HEK293 (cell line): ENCODE measurements at regions not wholly inside any gene's neighbourhood (a gene's known extent, or its start where the extent isn't known, plus 50 kb on each side); places are given as distances from the start of the nearest gene placed in this dataset.

Experiments
- CTCF ChIA-PET: fragments of 350-600 bp; formaldehyde crosslinking; extraction: SDS; loops from one replicate; lab custom pipeline; 2021; ENCODE audit warnings: antibody characterized with exemption; lab: Yijun Ruan, JAX
- POLR2A ChIA-PET: fragments of 300-600 bp; formaldehyde crosslinking; extraction: SDS; loops from one replicate; lab custom pipeline; 2020; ENCODE audit warnings: antibody characterized with exemption, inconsistent platforms; lab: Yijun Ruan, JAX
- H3K27ac ChIP-seq: fragments of 200-500 bp; sonication (Bioruptor generic); 2 replicates; pipeline ENCODE4 v1.5.1; 2014; ENCODE audit warnings: low read depth, low read length, control low read depth, inconsistent platforms; ENCODE audit errors: extremely low read depth
- H3K36me3 ChIP-seq, 2 experiments: fragments of 200-500 bp in 1 of 2; sonication (Bioruptor generic) in 1 of 2; 1 replicate in 1 of 2; 2 replicates in 1 of 2; pipeline ENCODE4 v1.5.1; 2014 to 2017; ENCODE audit warnings: inconsistent platforms in 2 of 2, low read length in 2 of 2; ENCODE audit not compliant: control insufficient read depth in 2 of 2, insufficient read depth in 1 of 2
- H3K4me1 ChIP-seq: fragments of 200-500 bp; sonication (Bioruptor generic); 2 replicates; pipeline ENCODE4 v1.5.1; 2014; ENCODE audit warnings: mild to moderate bottlenecking, low read length, inconsistent platforms; ENCODE audit not compliant: control insufficient read depth, insufficient read depth
- H3K4me3 ChIP-seq: 2 replicates; pipeline ENCODE4 v1.5.1; 2011; ENCODE audit warnings: low read depth, mild to moderate bottlenecking, control low read depth, low read length, moderate library complexity
- H3K9me3 ChIP-seq: fragments of 200-500 bp; sonication (Bioruptor generic); 2 replicates; pipeline ENCODE4 v1.5.1; 2014; ENCODE audit warnings: low read depth, low read length, inconsistent platforms; ENCODE audit not compliant: control insufficient read depth, insufficient read depth
- GLIS1 ChIP-seq: fragments of 450-650 bp; formaldehyde crosslinking; IDR thresholded peaks from 2 replicates; pipeline ENCODE4 v1.5.1; 2016; ENCODE audit warnings: missing biosample characterization, missing genetic modification characterization
- HOXC10 ChIP-seq: sonication (generic); formaldehyde crosslinking; IDR thresholded peaks from 2 replicates; pipeline ENCODE4 v1.8.1; 2023; ENCODE audit warnings: mild to moderate bottlenecking, missing genetic modification reagents
- INSM2 ChIP-seq: fragments of 450-650 bp; formaldehyde crosslinking; IDR thresholded peaks from 2 replicates; pipeline ENCODE4 v1.5.1; 2016; ENCODE audit warnings: missing biosample characterization, missing genetic modification characterization
- KLF16 ChIP-seq: fragments of 450-650 bp; formaldehyde crosslinking; IDR thresholded peaks from 2 replicates; pipeline ENCODE4 v1.5.1; 2017; ENCODE audit warnings: missing biosample characterization, missing genetic modification characterization
- KLF9 ChIP-seq: fragments of 450-650 bp; formaldehyde crosslinking; IDR thresholded peaks from 2 replicates; pipeline ENCODE4 v1.5.1; 2016; ENCODE audit warnings: missing biosample characterization, missing genetic modification characterization, low read depth
- PRDM4 ChIP-seq: fragments of 450-650 bp; formaldehyde crosslinking; IDR thresholded peaks from 2 replicates; pipeline ENCODE4 v1.5.1; 2017; ENCODE audit warnings: missing biosample characterization, missing genetic modification characterization
- SP7 ChIP-seq: fragments of 450-650 bp; formaldehyde crosslinking; IDR thresholded peaks from 2 replicates; pipeline ENCODE4 v1.5.1; 2016; ENCODE audit warnings: missing biosample characterization, missing genetic modification characterization
- WT1 ChIP-seq: fragments of 450-650 bp; formaldehyde crosslinking; IDR thresholded peaks from 2 replicates; pipeline ENCODE4 v1.5.1; 2016; ENCODE audit warnings: missing biosample characterization, missing genetic modification characterization
- ZBTB20 ChIP-seq: fragments of 450-650 bp; formaldehyde crosslinking; IDR thresholded peaks from 2 replicates; pipeline ENCODE4 v1.5.1; 2016; ENCODE audit warnings: missing biosample characterization, missing genetic modification characterization
- ZBTB48 ChIP-seq: fragments of 450-650 bp; formaldehyde crosslinking; IDR thresholded peaks from 2 replicates; pipeline ENCODE4 v1.5.1; 2016; ENCODE audit warnings: missing biosample characterization, missing genetic modification characterization
- ZFP3 ChIP-seq: fragments of 450-650 bp; formaldehyde crosslinking; IDR thresholded peaks from 2 replicates; pipeline ENCODE4 v1.5.1; 2016; ENCODE audit warnings: low read depth, missing biosample characterization, missing genetic modification characterization
- ZFP37 ChIP-seq: fragments of 450-650 bp; formaldehyde crosslinking; IDR thresholded peaks from 2 replicates; pipeline ENCODE4 v1.5.1; 2016; ENCODE audit warnings: missing biosample characterization, missing genetic modification characterization
- ZIC2 ChIP-seq: fragments of 450-650 bp; formaldehyde crosslinking; IDR thresholded peaks from 2 replicates; pipeline ENCODE4 v1.5.1; 2016; ENCODE audit warnings: missing biosample characterization, missing genetic modification characterization
- ZNF10 ChIP-seq: fragments of 450-650 bp; formaldehyde crosslinking; IDR thresholded peaks from 2 replicates; pipeline ENCODE4 v1.5.1; 2017; ENCODE audit warnings: missing biosample characterization, missing genetic modification characterization
- ZNF16 ChIP-seq: fragments of 450-650 bp; formaldehyde crosslinking; IDR thresholded peaks from 2 replicates; pipeline ENCODE4 v1.5.1; 2016; ENCODE audit warnings: low read depth, missing biosample characterization, missing genetic modification characterization
- ZNF23 ChIP-seq: fragments of 450-650 bp; formaldehyde crosslinking; IDR thresholded peaks from 2 replicates; pipeline ENCODE4 v1.5.1; 2016; ENCODE audit warnings: missing biosample characterization, missing genetic modification characterization, borderline replicate concordance
- ZNF266 ChIP-seq: fragments of 450-650 bp; formaldehyde crosslinking; IDR thresholded peaks from 2 replicates; pipeline ENCODE4 v1.5.1; 2016; ENCODE audit warnings: missing biosample characterization, missing genetic modification characterization, low read depth
- ZNF324 ChIP-seq: fragments of 450-650 bp; formaldehyde crosslinking; IDR thresholded peaks from 2 replicates; pipeline ENCODE4 v1.5.1; 2016; ENCODE audit warnings: missing biosample characterization, missing genetic modification characterization
- ZNF366 ChIP-seq: fragments of 450-650 bp; formaldehyde crosslinking; conservative IDR thresholded peaks from 2 replicates; pipeline ENCODE4 v1.5.1; 2016; ENCODE audit warnings: missing biosample characterization, missing genetic modification characterization
- ZNF37A ChIP-seq: fragments of 450-650 bp; IDR thresholded peaks from 2 replicates; pipeline ENCODE4 v1.5.1; 2018; ENCODE audit warnings: missing biosample characterization, missing genetic modification characterization
- ZNF433 ChIP-seq: fragments of 450-650 bp; formaldehyde crosslinking; IDR thresholded peaks from 2 replicates; pipeline ENCODE4 v1.5.1; 2016; ENCODE audit warnings: missing biosample characterization, missing genetic modification characterization, low read depth
- ZNF473 ChIP-seq: fragments of 450-650 bp; formaldehyde crosslinking; IDR thresholded peaks from 2 replicates; pipeline ENCODE4 v1.5.1; 2017; ENCODE audit warnings: missing biosample characterization, missing genetic modification characterization
- ZNF510 ChIP-seq: fragments of 450-650 bp; formaldehyde crosslinking; IDR thresholded peaks from 2 replicates; pipeline ENCODE4 v1.5.1; 2018; ENCODE audit warnings: mild to moderate bottlenecking, missing genetic modification characterization, missing biosample characterization; ENCODE audit not compliant: insufficient replicate concordance
- ZNF558 ChIP-seq: fragments of 450-650 bp; formaldehyde crosslinking; IDR thresholded peaks from 2 replicates; pipeline ENCODE4 v1.5.1; 2016; ENCODE audit warnings: missing biosample characterization, missing genetic modification characterization
- ZNF600 ChIP-seq: fragments of 450-650 bp; formaldehyde crosslinking; IDR thresholded peaks from 2 replicates; pipeline ENCODE4 v1.5.1; 2016; ENCODE audit warnings: missing biosample characterization, missing genetic modification characterization
- ZNF629 ChIP-seq: fragments of 450-650 bp; formaldehyde crosslinking; IDR thresholded peaks from 2 replicates; pipeline ENCODE4 v1.5.1; 2017; ENCODE audit warnings: missing biosample characterization, missing genetic modification characterization
- ZNF670 ChIP-seq: fragments of 450-650 bp; formaldehyde crosslinking; IDR thresholded peaks from 2 replicates; pipeline ENCODE4 v1.5.1; 2016; ENCODE audit warnings: missing biosample characterization, missing genetic modification characterization, low read depth
- ZNF677 ChIP-seq: fragments of 450-650 bp; IDR thresholded peaks from 2 replicates; pipeline ENCODE4 v1.5.0; 2018; ENCODE audit warnings: missing biosample characterization, mild to moderate bottlenecking, missing genetic modification characterization, moderate library complexity
- ZNF76 ChIP-seq: fragments of 450-650 bp; formaldehyde crosslinking; IDR thresholded peaks from 2 replicates; pipeline ENCODE4; 2016; ENCODE audit warnings: low read depth, missing biosample characterization, missing genetic modification characterization, borderline replicate concordance
- ZNF830 ChIP-seq: fragments of 450-650 bp; IDR thresholded peaks from 2 replicates; pipeline ENCODE4 v1.5.0; 2018; ENCODE audit warnings: missing biosample characterization, missing genetic modification characterization, low read depth, mild to moderate bottlenecking, moderate library complexity
- ZXDB ChIP-seq: fragments of 450-650 bp; formaldehyde crosslinking; IDR thresholded peaks from 2 replicates; pipeline ENCODE4 v1.5.1; 2016; ENCODE audit warnings: missing biosample characterization, missing genetic modification characterization
- TF ChIP-seq, protein P1 (sequence below): fragments of 450-650 bp; formaldehyde crosslinking; IDR thresholded peaks from 2 replicates; pipeline ENCODE4 v1.5.1; 2016; ENCODE audit warnings: missing biosample characterization, missing genetic modification characterization
- TF ChIP-seq, protein P2 (sequence below): fragments of 450-650 bp; formaldehyde crosslinking; IDR thresholded peaks from 2 replicates; pipeline ENCODE4 v1.5.1; 2016; ENCODE audit warnings: missing biosample characterization, missing genetic modification characterization

- peak; percentile 83 for TF ChIP-seq INSM2 (tag by site-specific recombination)
- no peak for TF ChIP-seq ZBTB20 (tag by site-specific recombination)
- TF ChIP-seq ZNF600 = peak; percentile 76
These were observed 56.4 kb upstream of the RGS7 start (continued) for GRCh38 chr1:241413386-241413785.

DNA sequence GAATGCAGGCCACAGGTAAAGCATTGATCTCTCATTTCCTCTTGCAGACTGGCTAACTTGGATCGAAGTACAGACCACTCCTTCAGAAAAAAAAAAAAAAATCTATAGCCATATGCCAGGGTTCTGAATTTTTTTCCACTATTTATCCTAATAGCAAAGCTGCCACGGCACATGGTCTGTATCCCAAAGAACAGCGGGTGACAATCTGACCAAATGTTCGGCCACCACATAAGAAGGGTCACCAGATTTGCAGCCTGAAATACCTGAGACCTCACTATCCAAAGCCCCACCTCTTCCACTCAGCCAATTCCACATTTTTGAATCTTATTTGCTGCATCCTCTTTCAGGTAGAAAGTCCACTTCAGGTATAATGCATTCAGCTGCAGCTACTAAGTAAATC lies 55.6 kb upstream of the RGS7 start:
- CTCF ChIA-PET = interaction anchor here (0.6 kb wide), 1 partner anchor 823 kb away, joined by 5 read pairs; no protein-coding TSS in a partner anchor
- POLR2A ChIA-PET = no interaction called here

GRCh38 chr1:241411776-241412338 lies 54.9 kb upstream of the RGS7 start:
- ChIA-PET POLR2A (no interaction called here), CTCF (interaction anchor here (0.6 kb wide), 1 partner anchor 1025 kb away, joined by 3 read pairs; no protein-coding TSS in a partner anchor)
- TF ChIP-seq ZNF510 (tag by site-specific recombination) (no peak), ZNF76 (no peak), ZNF677 (no peak), ZNF366 (tag by site-specific recombination) (no peak), ZBTB48 (tag by site-specific recombination) (no peak), ZNF473 (tag by site-specific recombination) (no peak), ZNF266 (tag by site-specific recombination) (no peak), ZNF830 (no peak), GLIS1 (no peak), ZNF23 (no peak), ZNF558 (no peak)
- TF ChIP-seq, protein P1, sequence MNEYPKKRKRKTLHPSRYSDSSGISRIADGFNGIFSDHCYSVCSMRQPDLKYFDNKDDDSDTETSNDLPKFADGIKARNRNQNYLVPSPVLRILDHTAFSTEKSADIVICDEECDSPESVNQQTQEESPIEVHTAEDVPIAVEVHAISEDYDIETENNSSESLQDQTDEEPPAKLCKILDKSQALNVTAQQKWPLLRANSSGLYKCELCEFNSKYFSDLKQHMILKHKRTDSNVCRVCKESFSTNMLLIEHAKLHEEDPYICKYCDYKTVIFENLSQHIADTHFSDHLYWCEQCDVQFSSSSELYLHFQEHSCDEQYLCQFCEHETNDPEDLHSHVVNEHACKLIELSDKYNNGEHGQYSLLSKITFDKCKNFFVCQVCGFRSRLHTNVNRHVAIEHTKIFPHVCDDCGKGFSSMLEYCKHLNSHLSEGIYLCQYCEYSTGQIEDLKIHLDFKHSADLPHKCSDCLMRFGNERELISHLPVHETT (tag by site-specific recombination) = no peak

More for the DNA sequence above, 55.6 kb upstream of the RGS7 start:
- TF ChIP-seq KLF16 (tag by site-specific recombination) (no peak), ZNF324 (tag by site-specific recombination) (no peak), HOXC10 (CRISPR knock-in tag) (no peak), ZNF37A (tag by site-specific recombination) (no peak), ZNF670 (tag by site-specific recombination) (no peak), ZNF10 (tag by site-specific recombination) (no peak), ZXDB (tag by site-specific recombination) (no peak), ZNF16 (tag by site-specific recombination) (no peak), KLF9 (no peak), ZNF366 (tag by site-specific recombination) (no peak), ZNF629 (no peak), WT1 (tag by site-specific recombination) (no peak), ZIC2 (tag by site-specific recombination) (no peak), ZNF433 (no peak), ZFP37 (tag by site-specific recombination) (no peak), ZFP3 (tag by site-specific recombination) (no peak), SP7 (tag by site-specific recombination) (no peak), PRDM4 (no peak)
- TF ChIP-seq, protein P2, sequence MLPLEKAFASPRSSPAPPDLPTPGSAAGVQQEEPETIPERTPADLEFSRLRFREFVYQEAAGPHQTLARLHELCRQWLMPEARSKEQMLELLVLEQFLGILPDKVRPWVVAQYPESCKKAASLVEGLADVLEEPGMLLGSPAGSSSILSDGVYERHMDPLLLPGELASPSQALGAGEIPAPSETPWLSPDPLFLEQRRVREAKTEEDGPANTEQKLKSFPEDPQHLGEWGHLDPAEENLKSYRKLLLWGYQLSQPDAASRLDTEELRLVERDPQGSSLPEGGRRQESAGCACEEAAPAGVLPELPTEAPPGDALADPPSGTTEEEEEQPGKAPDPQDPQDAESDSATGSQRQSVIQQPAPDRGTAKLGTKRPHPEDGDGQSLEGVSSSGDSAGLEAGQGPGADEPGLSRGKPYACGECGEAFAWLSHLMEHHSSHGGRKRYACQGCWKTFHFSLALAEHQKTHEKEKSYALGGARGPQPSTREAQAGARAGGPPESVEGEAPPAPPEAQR = no peak
- H3K27ac ChIP-seq = no peak overlapping the region
- H3K36me3 ChIP-seq = no peaks in the 10 kb centered on the region
- no peaks in the 10 kb centered on the region for H3K4me1 ChIP-seq
- no peaks in the 10 kb centered on the region for H3K9me3 ChIP-seq
- no peak overlapping the region for H3K4me3 ChIP-seq

More at GRCh38 chr1:241411776-241412338, 54.9 kb upstream of the RGS7 start:
- Histone ChIP-seq H3K4me1 (no peaks in the 10 kb centered on the region), H3K4me3 (no peak overlapping the region), H3K36me3 (no peaks in the 10 kb centered on the region), H3K27ac (no peak overlapping the region), H3K9me3 (no peaks in the 10 kb centered on the region)
